GM12878 (cell line): ENCODE measurements at regions not wholly inside any gene's neighbourhood (a gene's known extent, or its start where the extent isn't known, plus 50 kb on each side); places are given as distances from the start of the nearest gene placed in this dataset.

ENCODE experiments used
- EZH2 ChIP-seq: IDR thresholded peaks from 2 replicates; pipeline ENCODE4 v1.6.1; 2012; ENCODE audit warnings: low read depth, mild to moderate bottlenecking, control low read depth, inconsistent platforms, low read length, borderline replicate concordance; ENCODE audit not compliant: control insufficient read depth
- TF ChIP-seq, protein P1 (sequence below): IDR thresholded peaks from 2 replicates; pipeline ENCODE4 v1.6.1; 2011; ENCODE audit warnings: low read depth, mild to moderate bottlenecking, low read length, moderate library complexity, borderline replicate concordance; ENCODE audit errors: extremely low read depth

DNA sequence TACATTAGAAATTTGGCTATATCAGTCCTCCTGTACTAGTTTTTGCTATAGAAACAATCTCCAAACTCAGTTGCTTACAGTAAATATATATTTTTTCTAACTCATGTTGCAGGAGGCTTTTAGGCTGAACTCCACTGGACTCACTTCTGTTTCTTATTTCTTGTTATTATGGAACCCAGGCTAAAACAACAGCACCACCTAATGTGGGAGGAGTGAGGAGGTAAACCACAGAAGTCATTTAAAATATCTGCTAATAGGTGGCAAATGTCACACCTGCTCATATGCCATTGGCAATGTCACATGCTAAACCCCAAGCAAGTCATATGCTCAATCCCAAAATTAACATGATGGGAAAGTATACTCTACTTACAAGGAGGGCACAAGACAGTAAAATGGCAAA lies 462.2 kb downstream of the PLOD2 start:
- no peak for TF ChIP-seq EZH2
- TF ChIP-seq, protein P1, sequence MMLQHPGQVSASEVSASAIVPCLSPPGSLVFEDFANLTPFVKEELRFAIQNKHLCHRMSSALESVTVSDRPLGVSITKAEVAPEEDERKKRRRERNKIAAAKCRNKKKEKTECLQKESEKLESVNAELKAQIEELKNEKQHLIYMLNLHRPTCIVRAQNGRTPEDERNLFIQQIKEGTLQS: no peak
